ENCODE measurements at regions not wholly inside any gene's neighbourhood (a gene's known extent, or its start where the extent isn't known, plus 50 kb on each side); places are given as distances from the start of the nearest gene placed in this dataset.

- intact Hi-C loops (cut with DNase I): no loop called here
- TF ChIP-seq, protein P1, sequence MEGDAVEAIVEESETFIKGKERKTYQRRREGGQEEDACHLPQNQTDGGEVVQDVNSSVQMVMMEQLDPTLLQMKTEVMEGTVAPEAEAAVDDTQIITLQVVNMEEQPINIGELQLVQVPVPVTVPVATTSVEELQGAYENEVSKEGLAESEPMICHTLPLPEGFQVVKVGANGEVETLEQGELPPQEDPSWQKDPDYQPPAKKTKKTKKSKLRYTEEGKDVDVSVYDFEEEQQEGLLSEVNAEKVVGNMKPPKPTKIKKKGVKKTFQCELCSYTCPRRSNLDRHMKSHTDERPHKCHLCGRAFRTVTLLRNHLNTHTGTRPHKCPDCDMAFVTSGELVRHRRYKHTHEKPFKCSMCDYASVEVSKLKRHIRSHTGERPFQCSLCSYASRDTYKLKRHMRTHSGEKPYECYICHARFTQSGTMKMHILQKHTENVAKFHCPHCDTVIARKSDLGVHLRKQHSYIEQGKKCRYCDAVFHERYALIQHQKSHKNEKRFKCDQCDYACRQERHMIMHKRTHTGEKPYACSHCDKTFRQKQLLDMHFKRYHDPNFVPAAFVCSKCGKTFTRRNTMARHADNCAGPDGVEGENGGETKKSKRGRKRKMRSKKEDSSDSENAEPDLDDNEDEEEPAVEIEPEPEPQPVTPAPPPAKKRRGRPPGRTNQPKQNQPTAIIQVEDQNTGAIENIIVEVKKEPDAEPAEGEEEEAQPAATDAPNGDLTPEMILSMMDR (IDR thresholded peaks at IDR 0.05): no peak
- H3K36me3 ChIP-seq: no peaks in the 10 kb centered on the region
These were observed 261.7 kb upstream of the FIGN start for GRCh38 chr2:163997466-163997865.

DNA sequence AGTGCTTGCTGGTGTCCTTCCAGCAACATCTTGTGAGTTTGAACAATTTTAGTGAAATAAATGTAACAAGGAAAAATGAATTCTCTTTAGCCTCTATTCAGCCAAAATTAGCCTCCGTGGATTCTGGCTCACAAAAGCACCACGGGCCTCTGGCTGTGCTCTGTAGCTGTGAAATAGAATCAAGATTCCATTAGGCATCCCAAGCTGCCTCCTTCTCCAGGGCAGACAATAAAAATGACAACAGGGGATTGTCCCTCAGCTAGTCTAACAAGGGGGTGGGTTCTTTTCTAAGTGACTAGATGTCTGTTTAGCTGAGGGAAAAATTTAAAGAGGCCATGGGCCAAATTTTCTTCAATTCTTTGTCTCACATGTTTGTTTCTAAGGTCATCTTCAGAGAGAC lies 254.7 kb upstream of the FIGN start:
- TF ChIP-seq, protein P1 (IDR thresholded peaks at IDR 0.05): no peak
- H3K27me3 ChIP-seq: no peaks in the 10 kb centered on the region
- no peak overlapping the region for H3K27ac ChIP-seq
- H3K9ac ChIP-seq (ENCODE audit: low read depth in 2 of 2, low read length in 2 of 2): no peak overlapping the region
- no peak for DNase-seq
- no peaks in the 10 kb centered on the region for H3K4me1 ChIP-seq
- H3K36me3 ChIP-seq: no peaks in the 10 kb centered on the region
- H3K4me3 ChIP-seq: no peak overlapping the region
- H3K9me3 ChIP-seq: no peaks in the 10 kb centered on the region
- intact Hi-C loops (cut with DNase I): no loop called here

More at GRCh38 chr2:163997466-163997865, 261.7 kb upstream of the FIGN start:
- Histone ChIP-seq H3K27me3 (no peaks in the 10 kb centered on the region), H3K4me1 (no peaks in the 10 kb centered on the region), H3K9ac (ENCODE audit: low read depth in 2 of 2, low read length in 2 of 2) (no peak overlapping the region), H3K4me3 (no peak overlapping the region), H3K9me3 (no peaks in the 10 kb centered on the region), H3K27ac (no peak overlapping the region)
- DNase-seq: no peak

DNA sequence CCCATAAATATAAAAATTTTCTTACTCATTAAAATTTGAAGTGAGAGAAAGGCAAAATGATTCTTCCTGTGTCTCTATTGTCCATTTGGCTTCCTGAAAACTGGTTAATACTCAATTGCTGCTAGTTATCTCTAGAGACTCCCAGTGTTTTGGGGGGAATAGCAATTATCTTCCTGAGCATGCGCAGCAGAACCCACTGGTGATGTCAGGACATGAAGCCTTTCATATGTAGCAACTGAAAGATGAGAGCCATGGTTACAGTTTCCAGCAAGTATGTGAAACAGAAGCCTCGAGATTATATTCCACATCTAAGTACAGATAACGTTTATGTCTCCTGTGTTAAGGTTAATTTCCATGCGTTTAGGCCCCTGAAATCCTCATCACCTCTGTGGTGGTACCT lies 254.3 kb upstream of the FIGN start:
- intact Hi-C loops (cut with DNase I): no loop called here
- Histone ChIP-seq H3K9ac (ENCODE audit: low read depth in 2 of 2, low read length in 2 of 2) (no peak overlapping the region), H3K27ac (no peak overlapping the region), H3K4me1 (no peaks in the 10 kb centered on the region), H3K9me3 (no peaks in the 10 kb centered on the region), H3K36me3 (no peaks in the 10 kb centered on the region), H3K27me3 (no peaks in the 10 kb centered on the region), H3K4me3 (no peak overlapping the region)
- TF ChIP-seq, protein P1 (IDR thresholded peaks at IDR 0.05): no peak
- DNase-seq: no peak

- H3K9ac ChIP-seq (ENCODE audit: low read depth in 2 of 2, low read length in 2 of 2): no peak overlapping the region
- TF ChIP-seq, protein P1 (IDR thresholded peaks at IDR 0.05): no peak
- intact Hi-C loops (cut with DNase I): no loop called here
- H3K4me3 ChIP-seq: no peak overlapping the region
- no peaks in the 10 kb centered on the region for H3K27me3 ChIP-seq
- DNase-seq: no peak
- H3K36me3 ChIP-seq: no peaks in the 10 kb centered on the region
- no peaks in the 10 kb centered on the region for H3K9me3 ChIP-seq
- no peaks in the 10 kb centered on the region for H3K4me1 ChIP-seq
- H3K27ac ChIP-seq: no peak overlapping the region
These were observed 251.6 kb upstream of the FIGN start for GRCh38 chr2:163987175-163987940.

DNA sequence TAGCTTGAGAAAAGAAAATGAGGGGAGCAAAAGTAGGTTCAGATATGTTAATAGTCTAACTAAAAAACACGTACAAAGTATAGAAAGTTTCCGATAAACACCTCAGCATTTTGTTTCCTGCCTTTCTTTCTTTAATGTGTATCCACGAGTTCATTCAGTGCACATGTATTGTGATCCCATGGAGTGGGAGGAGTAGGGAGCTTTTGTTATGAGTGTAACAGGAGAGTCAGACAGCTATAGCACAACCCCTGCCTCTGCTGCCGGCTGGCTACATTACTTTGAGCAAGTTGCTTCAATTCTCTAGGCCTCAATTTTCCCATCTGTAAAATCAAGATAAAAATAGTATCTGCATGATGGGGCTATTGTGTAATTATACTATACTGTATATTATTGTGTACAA lies 249.2 kb upstream of the FIGN start:
- no peaks in the 10 kb centered on the region for H3K9me3 ChIP-seq
- H3K27me3 ChIP-seq: no peaks in the 10 kb centered on the region
- intact Hi-C loops (cut with DNase I): no loop called here
- TF ChIP-seq, protein P1 (IDR thresholded peaks at IDR 0.05): no peak
- H3K4me1 ChIP-seq: no peaks in the 10 kb centered on the region
- H3K4me3 ChIP-seq: no peak overlapping the region
- no peak overlapping the region for H3K9ac ChIP-seq (ENCODE audit: low read depth in 2 of 2, low read length in 2 of 2)
- no peak for DNase-seq
- no peak overlapping the region for H3K27ac ChIP-seq
- no peaks in the 10 kb centered on the region for H3K36me3 ChIP-seq

Data from colonic mucosa (tissue), 4 donors.